ENCODE measurements at regions not wholly inside any gene's neighbourhood (a gene's known extent, or its start where the extent isn't known, plus 50 kb on each side); places are given as distances from the start of the nearest gene placed in this dataset.

GRCh38 chr5:152853361-152853760 is 448.3 kb upstream of the NMUR2 start (continued):
- TF ChIP-seq ATF7 (IDR thresholded peaks at IDR 0.05; ENCODE audit: low read depth) (no peak), RB1 (IDR thresholded peaks at IDR 0.05; ENCODE audit: borderline replicate concordance) (no peak), SPI1 (IDR thresholded peaks at IDR 0.05; ENCODE audit: borderline replicate concordance, insufficient read depth, low read depth, low read length) (no peak), KDM1A (IDR thresholded peaks at IDR 0.05; ENCODE audit: borderline replicate concordance) (no peak), RELA (IDR thresholded peaks at IDR 0.05; ENCODE audit: borderline replicate concordance, partially characterized antibody) (no peak)

GRCh38 chr5:152855441-152855840 is 450.4 kb upstream of the NMUR2 start:
- FAIRE-seq: no peak
- H3K4me3 ChIP-seq: no peak overlapping the region
- ChIA-PET SMC1A (ENCODE audit: uncharacterized antibody, unreplicated experiment) (no interaction called here), CTCF (interaction anchor here (1.0 to 1.3 kb wide), 2 partner anchors 9 to 11 kb away, joined by 3 to 4 read pairs; no protein-coding TSS in a partner anchor), RAD21 (ENCODE audit: unreplicated experiment) (no interaction called here), POLR2A (no interaction called here)
- no peaks in the 10 kb centered on the region for H3K9me3 ChIP-seq (replicated peaks; ENCODE audit: control insufficient read depth, insufficient read depth, low read length)
- in situ Hi-C loops (cut with MboI): no loop called here
- H4K20me1 ChIP-seq (ENCODE audit: control insufficient read depth, insufficient read depth): no peaks in the 10 kb centered on the region
- H3K36me3 ChIP-seq (ENCODE audit: control insufficient read depth in 2 of 2, insufficient read depth in 2 of 2, low read length in 1 of 2): no peaks in the 10 kb centered on the region
- no peak for TF ChIP-seq EP300 (IDR thresholded peaks at IDR 0.05; ENCODE audit: borderline replicate concordance in 1 of 2, control insufficient read depth in 1 of 2, low read depth in 2 of 2, low read length in 2 of 2)
- TF ChIP-seq NR2F1 (conservative IDR thresholded peaks at IDR 0.05): no peak
- no peak for TF ChIP-seq EED (IDR thresholded peaks at IDR 0.05; ENCODE audit: low read depth)
- TF ChIP-seq TCF3 (IDR thresholded peaks at IDR 0.05; ENCODE audit: borderline replicate concordance, insufficient read depth, low read depth, low read length): no peak
- TF ChIP-seq SMAD1 (IDR thresholded peaks at IDR 0.05; ENCODE audit: low read depth, partially characterized antibody): no peak
- H3K4me2 ChIP-seq (ENCODE audit: control insufficient read depth, insufficient read depth): no peak overlapping the region
- no peaks in the 10 kb centered on the region for H3K27me3 ChIP-seq (replicated peaks in 1 of 2; ENCODE audit: control insufficient read depth in 2 of 2, insufficient read depth in 2 of 2, low read length in 1 of 2)
- no peak overlapping the region for H3K27ac ChIP-seq (ENCODE audit: control insufficient read depth, insufficient read depth)
- no TSS peak for BruUV-seq (replicated peaks)
- ATAC-seq: no peak
- DNase-seq (ENCODE audit: low read depth, low spot score): no peak
- intact Hi-C loops (cut with micrococcal nuclease; ENCODE audit: unreplicated experiment): no loop called here
- no peak overlapping the region for H2AFZ ChIP-seq (ENCODE audit: control insufficient read depth, low read depth, low read length)
- WGBS (ENCODE audit: insufficient coverage, insufficient replicate concordance, low lambda C conversion rate, missing lambda C conversion rate): 18% methylated on average over 4 of the region's 4 CpGs
- no peak overlapping the region for H3K9ac ChIP-seq (ENCODE audit: control insufficient read depth, insufficient read depth, low read length)
- no peaks in the 10 kb centered on the region for H3K4me1 ChIP-seq (ENCODE audit: control insufficient read depth, insufficient read depth, low read length)
- H3K79me2 ChIP-seq (ENCODE audit: control insufficient read depth, insufficient read depth, low read length): no peaks in the 10 kb centered on the region
